RWPE1 (cell line): ENCODE measurements at regions not wholly inside any gene's neighbourhood (a gene's known extent, or its start where the extent isn't known, plus 50 kb on each side); places are given as distances from the start of the nearest gene placed in this dataset.
"Not testable (repeated sequence)": the region's sequence is repeated elsewhere in the genome, so short reads cannot be mapped to it uniquely, and the experiment has no call there.

Experiments
- CTCF ChIA-PET: fragments of 350-600 bp; sonication (Branson Sonifier 250); formaldehyde crosslinking; extraction: SDS; loops from one replicate; lab custom pipeline; 2021; lab: Yijun Ruan, JAX
- POLR2A ChIA-PET: fragments of 400-600 bp; formaldehyde crosslinking; extraction: SDS; loops from one replicate; lab custom pipeline; 2020; ENCODE audit warnings: antibody characterized with exemption; ENCODE audit not compliant: low non-redundant PET; lab: Yijun Ruan, JAX
- DNase-seq: peaks from one replicate; pipeline ENCODE4 v3.0.0; 2012; ENCODE audit warnings: low spot score
- H3K27ac ChIP-seq: fragments of 450-650 bp; 2 replicates; pipeline ENCODE4 v1.5.1; 2017
- CTCF ChIP-seq: fragments of 450-650 bp; conservative IDR thresholded peaks from 2 replicates; pipeline ENCODE4 v1.5.1; 2017; ENCODE audit warnings: low read depth, mild to moderate bottlenecking

GRCh38 chr6:4240148-4240547 lies 104.8 kb upstream of the ECI2 start:
- CTCF ChIA-PET, result interaction anchor here (0.5 kb wide), 1 partner anchor 20 kb away, joined by 5 read pairs; no protein-coding TSS in a partner anchor
- no peak overlapping the region for H3K27ac ChIP-seq
- TF ChIP-seq CTCF, result no peak
- POLR2A ChIA-PET, result interaction anchor here (0.6 kb wide), 1 partner anchor 303 kb away, joined by 4 read pairs; no protein-coding TSS in a partner anchor
- DNase-seq, result no peak

GRCh38 chr6:4225161-4225872 lies 89.9 kb upstream of the ECI2 start:
- no peak for TF ChIP-seq CTCF
- DNase-seq, result no peak
- ChIA-PET POLR2A (no interaction called here), CTCF (interaction anchor here (0.6 kb wide), 1 partner anchor 15 kb away, joined by 5 read pairs; no protein-coding TSS in a partner anchor)
- no peak overlapping the region for H3K27ac ChIP-seq

DNA sequence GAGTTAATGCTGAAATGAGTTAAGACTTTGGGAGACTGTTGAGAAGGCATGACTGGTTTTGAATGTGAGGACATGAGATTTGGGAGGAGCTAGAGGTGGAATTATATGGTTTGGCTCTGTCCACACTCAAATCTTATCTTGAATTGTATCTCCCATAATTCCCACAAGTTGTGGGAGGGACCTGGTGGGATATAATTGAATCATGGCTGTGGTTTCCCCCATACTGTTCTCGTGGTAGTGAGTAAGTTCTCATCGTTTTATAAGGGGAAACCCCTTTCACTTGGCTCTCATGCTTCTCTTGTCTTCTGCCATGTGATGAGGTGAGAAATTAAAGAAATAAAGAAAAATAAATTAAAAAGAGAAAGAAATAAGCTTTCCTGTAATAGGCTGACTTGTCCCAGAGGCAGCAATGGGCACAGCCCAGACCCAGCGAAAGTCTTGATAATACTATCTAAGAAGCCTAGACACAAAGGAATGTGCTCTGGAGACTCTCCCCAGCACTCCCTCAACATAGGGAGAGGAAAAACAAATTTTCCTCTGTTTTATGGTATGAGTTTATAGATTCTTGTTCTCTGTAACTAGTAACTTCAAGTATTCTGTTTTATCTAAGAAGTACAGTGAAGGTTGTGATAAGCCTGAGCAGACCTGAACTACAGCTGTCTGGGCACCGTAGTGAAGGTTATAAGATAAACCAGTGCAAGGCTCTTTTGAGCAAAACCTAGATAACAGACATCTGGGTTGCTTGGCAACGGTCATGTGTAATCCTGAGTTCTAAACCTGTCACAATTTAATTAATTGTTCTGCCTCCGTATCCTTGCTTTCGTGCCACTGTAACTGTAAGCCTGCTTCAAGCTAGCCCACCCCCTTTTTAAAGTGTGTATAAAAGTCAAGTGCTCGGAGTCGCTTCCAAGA lies 88.9 kb upstream of the ECI2 start:
- no peak for TF ChIP-seq CTCF
- ChIA-PET CTCF (no interaction called here), POLR2A (no interaction called here)
- DNase-seq, result no peak
- H3K27ac ChIP-seq, result no peak overlapping the region

DNA sequence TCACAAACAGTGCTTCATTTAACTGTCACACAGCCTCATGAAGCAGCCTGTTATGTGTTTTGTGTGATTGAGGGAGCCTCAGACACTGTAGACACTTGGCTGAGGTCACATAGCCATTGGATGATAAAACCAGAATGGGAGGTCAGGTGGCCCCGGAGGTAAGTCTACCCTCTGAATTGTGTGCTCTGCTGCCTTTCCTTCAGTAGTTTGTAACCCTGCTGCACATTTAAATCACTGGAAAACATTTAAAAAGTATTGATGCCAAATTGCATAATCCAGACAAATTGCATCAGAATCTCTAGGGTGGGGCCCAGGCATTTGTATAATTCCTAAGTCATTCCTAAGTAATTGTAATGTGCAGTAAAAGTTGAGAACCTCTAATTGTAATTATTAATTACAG lies 85.2 kb upstream of the ECI2 start:
- CTCF ChIA-PET, result no interaction called here
- TF ChIP-seq CTCF, result no peak
- H3K27ac ChIP-seq, result no peak overlapping the region
- DNase-seq, result no peak
- POLR2A ChIA-PET, result no interaction called here

- POLR2A ChIA-PET, CTCF ChIA-PET, DNase-seq: not testable (repeated sequence)
Measured at GRCh38 chr6:4218619-4219317, 83.4 kb upstream of the ECI2 start.

GRCh38 chr6:4212588-4212987 lies 77.2 kb upstream of the ECI2 start:
- H3K27ac ChIP-seq, result no peak overlapping the region
- DNase-seq, result no peak
- CTCF ChIA-PET, result no interaction called here
- TF ChIP-seq CTCF, result no peak
- POLR2A ChIA-PET, result no interaction called here

More at GRCh38 chr6:4218619-4219317, 83.4 kb upstream of the ECI2 start:
- not testable (repeated sequence) for H3K27ac ChIP-seq
